ENCODE measurements at regions not wholly inside any gene's neighbourhood (a gene's known extent, or its start where the extent isn't known, plus 50 kb on each side); places are given as distances from the start of the nearest gene placed in this dataset.

GRCh38 chr7:145599376-145599775, 517.2 kb upstream of the CNTNAP2 start:
- TF ChIP-seq TEAD4 (IDR thresholded peaks at IDR 0.05) (no peak), EP300 (IDR thresholded peaks at IDR 0.05; ENCODE audit: borderline replicate concordance) (no peak), FOXM1 (IDR thresholded peaks at IDR 0.05; ENCODE audit: borderline replicate concordance, low read depth) (no peak), YY1 (IDR thresholded peaks at IDR 0.05; ENCODE audit: low read depth) (no peak), EGR1 (IDR thresholded peaks at IDR 0.05) (no peak), NFIC (IDR thresholded peaks at IDR 0.05) (no peak), CEBPB (IDR thresholded peaks at IDR 0.05) (no peak), MAX (IDR thresholded peaks at IDR 0.05) (no peak), USF1 (IDR thresholded peaks at IDR 0.05) (no peak), TAF1 (IDR thresholded peaks at IDR 0.05; ENCODE audit: low read depth) (no peak), CREB1 (IDR thresholded peaks at IDR 0.05; ENCODE audit: low read depth) (no peak), RAD21 (IDR thresholded peaks at IDR 0.05; ENCODE audit: low read depth) (no peak), REST (IDR thresholded peaks at IDR 0.05; ENCODE audit: low read depth) (no peak), TCF12 (IDR thresholded peaks at IDR 0.05; ENCODE audit: low read depth) (no peak), ZBTB7A (IDR thresholded peaks at IDR 0.05; ENCODE audit: low read depth) (no peak)

GRCh38 chr7:145584401-145584800, 532.2 kb upstream of the CNTNAP2 start:
- TF ChIP-seq USF1 (IDR thresholded peaks at IDR 0.05) = no peak
- TF ChIP-seq CREB1 (IDR thresholded peaks at IDR 0.05; ENCODE audit: low read depth) = no peak
- no peak for TF ChIP-seq ZBTB7A (IDR thresholded peaks at IDR 0.05; ENCODE audit: low read depth)
- TF ChIP-seq EP300 (IDR thresholded peaks at IDR 0.05; ENCODE audit: borderline replicate concordance) = no peak
- TF ChIP-seq TEAD4 (IDR thresholded peaks at IDR 0.05) = no peak
- TF ChIP-seq RAD21 (IDR thresholded peaks at IDR 0.05; ENCODE audit: low read depth) = no peak

GRCh38 chr7:145582742-145583303, 533.8 kb upstream of the CNTNAP2 start:
- no peak for TF ChIP-seq EGR1 (IDR thresholded peaks at IDR 0.05)
- no peak for TF ChIP-seq ZBTB7A (IDR thresholded peaks at IDR 0.05; ENCODE audit: low read depth)
- no peak for TF ChIP-seq TCF12 (IDR thresholded peaks at IDR 0.05; ENCODE audit: low read depth)
- TF ChIP-seq EP300 (IDR thresholded peaks at IDR 0.05; ENCODE audit: borderline replicate concordance) = no peak
- no peak for TF ChIP-seq CREB1 (IDR thresholded peaks at IDR 0.05; ENCODE audit: low read depth)
- no peak for TF ChIP-seq CEBPB (IDR thresholded peaks at IDR 0.05)
- no peak for TF ChIP-seq RAD21 (IDR thresholded peaks at IDR 0.05; ENCODE audit: low read depth)
- no peak for TF ChIP-seq USF1 (IDR thresholded peaks at IDR 0.05)
- no peak for TF ChIP-seq FOXM1 (IDR thresholded peaks at IDR 0.05; ENCODE audit: borderline replicate concordance, low read depth)
- no peak for TF ChIP-seq MAX (IDR thresholded peaks at IDR 0.05)
- TF ChIP-seq TAF1 (IDR thresholded peaks at IDR 0.05; ENCODE audit: low read depth) = no peak
- TF ChIP-seq YY1 (IDR thresholded peaks at IDR 0.05; ENCODE audit: low read depth) = no peak
- TF ChIP-seq REST (IDR thresholded peaks at IDR 0.05; ENCODE audit: low read depth) = no peak
- TF ChIP-seq TEAD4 (IDR thresholded peaks at IDR 0.05) = no peak
- TF ChIP-seq NFIC (IDR thresholded peaks at IDR 0.05) = no peak

GRCh38 chr7:145557805-145558204, 558.8 kb upstream of the CNTNAP2 start:
- TF ChIP-seq CREB1 (IDR thresholded peaks at IDR 0.05; ENCODE audit: low read depth) (no peak), TCF12 (IDR thresholded peaks at IDR 0.05; ENCODE audit: low read depth) (no peak), ZBTB7A (IDR thresholded peaks at IDR 0.05; ENCODE audit: low read depth) (no peak), NFIC (IDR thresholded peaks at IDR 0.05) (no peak), YY1 (IDR thresholded peaks at IDR 0.05; ENCODE audit: low read depth) (no peak), REST (IDR thresholded peaks at IDR 0.05; ENCODE audit: low read depth) (no peak), TAF1 (IDR thresholded peaks at IDR 0.05; ENCODE audit: low read depth) (no peak), EP300 (IDR thresholded peaks at IDR 0.05; ENCODE audit: borderline replicate concordance) (no peak), RAD21 (IDR thresholded peaks at IDR 0.05; ENCODE audit: low read depth) (no peak), CEBPB (IDR thresholded peaks at IDR 0.05) (no peak), FOXM1 (IDR thresholded peaks at IDR 0.05; ENCODE audit: borderline replicate concordance, low read depth) (no peak), MAX (IDR thresholded peaks at IDR 0.05) (no peak), TEAD4 (IDR thresholded peaks at IDR 0.05) (no peak), USF1 (IDR thresholded peaks at IDR 0.05) (no peak), EGR1 (IDR thresholded peaks at IDR 0.05) (no peak)

Data from Ishikawa (cell line).